ENCODE measurements at regions not wholly inside any gene's neighbourhood (a gene's known extent, or its start where the extent isn't known, plus 50 kb on each side); places are given as distances from the start of the nearest gene placed in this dataset.

GRCh38 chr2:38446906-38447561, 70.0 kb upstream of the ATL2 start:
- Histone ChIP-seq H3K27me3 (ENCODE audit: control insufficient read depth, low read length) (no peaks in the 10 kb centered on the region), H3K4me1 (ENCODE audit: control insufficient read depth, low read length) (no peaks in the 10 kb centered on the region), H3K4me3 (ENCODE audit: low read length) (no peak overlapping the region), H3K79me2 (ENCODE audit: control insufficient read depth, low read length) (no peaks in the 10 kb centered on the region), H3K27ac (ENCODE audit: low read depth, low read length) (no peak overlapping the region), H4K20me1 (ENCODE audit: control insufficient read depth, insufficient read depth, low read depth, low read length) (no peaks in the 10 kb centered on the region), H3F3A (ENCODE audit: control insufficient read depth, insufficient read depth) (no peaks in the 10 kb centered on the region), H3K36me3 (ENCODE audit: control insufficient read depth, low read length) (no peaks in the 10 kb centered on the region), H3K9me3 (ENCODE audit: control insufficient read depth, insufficient read depth, low read length) (no peaks in the 10 kb centered on the region), H3K9me2 (replicated peaks; ENCODE audit: control insufficient read depth, low read length) (no peaks in the 10 kb centered on the region), H3K4me2 (ENCODE audit: low read length) (no peak overlapping the region)
- no peak for TF ChIP-seq CTCF (IDR thresholded peaks at IDR 0.05; ENCODE audit: low read depth, low read length, poor library complexity, severe bottlenecking)

DNA sequence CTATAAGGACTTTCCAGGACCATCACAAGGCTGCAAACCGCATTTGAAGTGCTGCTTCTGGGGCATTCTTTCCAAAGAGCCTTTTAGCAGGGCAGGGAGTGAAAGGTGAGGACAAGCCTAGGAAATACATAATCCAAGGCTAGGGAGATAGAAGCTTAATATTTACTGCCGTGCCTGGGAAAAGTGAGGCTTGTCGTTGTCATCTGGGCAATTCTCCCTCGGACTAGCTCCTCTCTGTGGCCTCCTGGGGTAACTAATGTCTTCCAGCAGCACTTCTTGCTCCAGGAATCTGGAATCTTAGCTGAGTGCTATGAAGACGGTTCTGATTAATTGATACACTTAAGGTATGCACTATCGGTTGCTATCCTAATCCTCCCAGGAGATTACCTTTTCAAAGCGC, 69.3 kb upstream of the ATL2 start:
- TF ChIP-seq CTCF (IDR thresholded peaks at IDR 0.05; ENCODE audit: low read depth, low read length, poor library complexity, severe bottlenecking), result no peak
- TF ChIP-seq EZH2phosphoT487 (IDR thresholded peaks at IDR 0.05; ENCODE audit: borderline replicate concordance, low read length), result no peak
- Histone ChIP-seq H3K27me3 (ENCODE audit: control insufficient read depth, low read length) (no peaks in the 10 kb centered on the region), H3K9me2 (replicated peaks; ENCODE audit: control insufficient read depth, low read length) (no peaks in the 10 kb centered on the region), H3K27ac (ENCODE audit: low read depth, low read length) (no peak overlapping the region), H4K20me1 (ENCODE audit: control insufficient read depth, insufficient read depth, low read depth, low read length) (no peaks in the 10 kb centered on the region), H3K4me1 (ENCODE audit: control insufficient read depth, low read length) (no peaks in the 10 kb centered on the region), H3K79me2 (ENCODE audit: control insufficient read depth, low read length) (no peaks in the 10 kb centered on the region), H3K36me3 (ENCODE audit: control insufficient read depth, low read length) (no peaks in the 10 kb centered on the region), H3K4me3 (ENCODE audit: low read length) (no peak overlapping the region), H3K4me2 (ENCODE audit: low read length) (no peak overlapping the region), H3K9me3 (ENCODE audit: control insufficient read depth, insufficient read depth, low read length) (no peaks in the 10 kb centered on the region), H3F3A (ENCODE audit: control insufficient read depth, insufficient read depth) (no peaks in the 10 kb centered on the region)

- Histone ChIP-seq H3K36me3 (ENCODE audit: control insufficient read depth, low read length) (no peaks in the 10 kb centered on the region), H4K20me1 (ENCODE audit: control insufficient read depth, insufficient read depth, low read depth, low read length) (no peaks in the 10 kb centered on the region), H3K9me3 (ENCODE audit: control insufficient read depth, insufficient read depth, low read length) (no peaks in the 10 kb centered on the region), H3K27me3 (ENCODE audit: control insufficient read depth, low read length) (no peaks in the 10 kb centered on the region), H3K4me2 (ENCODE audit: low read length) (no peak overlapping the region), H3K27ac (ENCODE audit: low read depth, low read length) (no peak overlapping the region), H3F3A (ENCODE audit: control insufficient read depth, insufficient read depth) (no peaks in the 10 kb centered on the region), H3K79me2 (ENCODE audit: control insufficient read depth, low read length) (no peaks in the 10 kb centered on the region), H3K4me1 (ENCODE audit: control insufficient read depth, low read length) (no peaks in the 10 kb centered on the region), H3K4me3 (ENCODE audit: low read length) (no peak overlapping the region), H3K9me2 (replicated peaks; ENCODE audit: control insufficient read depth, low read length) (no peaks in the 10 kb centered on the region)
- TF ChIP-seq EZH2phosphoT487 (IDR thresholded peaks at IDR 0.05; ENCODE audit: borderline replicate concordance, low read length), result no peak
- TF ChIP-seq CTCF (IDR thresholded peaks at IDR 0.05; ENCODE audit: low read depth, low read length, poor library complexity, severe bottlenecking), result no peak
These were observed 67.2 kb upstream of the ATL2 start for GRCh38 chr2:38444247-38444646.
